Stimulated activated naive CD8-positive, alpha-beta T cell treated with anti-CD3 and anti-CD28 coated beads, Interleukin-15, Interleukin-2, amounts not matched to agents 100 U/mL and 50 U/mL, for 24 hours (primary cell): ENCODE measurements at regions not wholly inside any gene's neighbourhood (a gene's known extent, or its start where the extent isn't known, plus 50 kb on each side); places are given as distances from the start of the nearest gene placed in this dataset.

Experiments used
- ATAC-seq: fragments of 150-1000 bp; cut with Tn5 transposase; one replicate; pipeline ENCODE4 v1.10.0; 2021
- DNase-seq: peaks from one replicate; pipeline ENCODE4 v3.0.0; 2021

- ATAC-seq (no peak), DNase-seq (no peak)
These were observed 162.3 kb downstream of the HAUS1 start for GRCh38 chr18:46266473-46266872.

- DNase-seq (no peak), ATAC-seq (no peak)
These were observed 164.5 kb downstream of the HAUS1 start for GRCh38 chr18:46268671-46269070.

- ATAC-seq (no peak), DNase-seq (no peak)
These were observed 165.1 kb downstream of the HAUS1 start for GRCh38 chr18:46269275-46269674.

- DNase-seq (no peak), ATAC-seq (no peak)
These were observed 167.3 kb downstream of the HAUS1 start for GRCh38 chr18:46271488-46271887.

- ATAC-seq (no peak), DNase-seq (no peak)
These were observed 169.7 kb downstream of the HAUS1 start for GRCh38 chr18:46273861-46274260.

GRCh38 chr18:46274266-46274665 is 170.1 kb downstream of the HAUS1 start:
- ATAC-seq: no peak
- DNase-seq: no peak

- no peak for DNase-seq
- no peak for ATAC-seq
These were observed 171.2 kb downstream of the HAUS1 start for GRCh38 chr18:46275370-46275769.

- ATAC-seq: no peak
These were observed 172.6 kb downstream of the HAUS1 start for GRCh38 chr18:46276748-46277147.

GRCh38 chr18:46278481-46279465 is 174.6 kb downstream of the HAUS1 start:
- ATAC-seq: no peak

More at GRCh38 chr18:46276748-46277147, 172.6 kb downstream of the HAUS1 start:
- no peak for DNase-seq

GRCh38 chr18:46279673-46280072 is 175.5 kb downstream of the HAUS1 start:
- no peak for ATAC-seq
- DNase-seq: no peak

More at GRCh38 chr18:46278481-46279465, 174.6 kb downstream of the HAUS1 start:
- no peak for DNase-seq

GRCh38 chr18:46281185-46282176 is 177.3 kb downstream of the HAUS1 start:
- DNase-seq: peak; percentile 67

GRCh38 chr18:46282177-46282570 is 178.0 kb downstream of the HAUS1 start:
- ATAC-seq: no peak
- DNase-seq: no peak

More at GRCh38 chr18:46281185-46282176, 177.3 kb downstream of the HAUS1 start:
- peak; percentile 72 for ATAC-seq

- ATAC-seq: no peak
- DNase-seq: no peak
These were observed 178.5 kb downstream of the HAUS1 start for GRCh38 chr18:46282646-46283045.

- ATAC-seq (no peak), DNase-seq (no peak)
These were observed 179.1 kb downstream of the HAUS1 start for GRCh38 chr18:46283268-46283667.

- DNase-seq (no peak), ATAC-seq (no peak)
These were observed 179.7 kb downstream of the HAUS1 start for GRCh38 chr18:46283895-46284295.

- ATAC-seq (no peak), DNase-seq (no peak)
These were observed 185.3 kb downstream of the HAUS1 start for GRCh38 chr18:46289463-46289862.

- ATAC-seq: no peak
- no peak for DNase-seq
These were observed 185.7 kb downstream of the HAUS1 start for GRCh38 chr18:46289931-46290330.

- no peak for ATAC-seq
- DNase-seq: no peak
These were observed 186.3 kb downstream of the HAUS1 start for GRCh38 chr18:46290440-46291020.

- DNase-seq (no peak), ATAC-seq (no peak)
These were observed 187.0 kb downstream of the HAUS1 start for GRCh38 chr18:46291149-46291548.

GRCh38 chr18:46293742-46294181 is 189.6 kb downstream of the HAUS1 start:
- ATAC-seq: no peak
- DNase-seq: no peak

GRCh38 chr18:46294318-46294717 is 190.1 kb downstream of the HAUS1 start:
- ATAC-seq (no peak), DNase-seq (no peak)

GRCh38 chr18:46294751-46295150 is 190.6 kb downstream of the HAUS1 start:
- no peak for DNase-seq
- ATAC-seq: no peak
